Activated CD8-positive, alpha-beta memory T cell treated with anti-CD3 and anti-CD28 coated beads, Interleukin-2, amount 10 ng/mL, durations not matched to agents 7 days and 5 days (primary cell): ENCODE measurements at regions not wholly inside any gene's neighbourhood (a gene's known extent, or its start where the extent isn't known, plus 50 kb on each side); places are given as distances from the start of the nearest gene placed in this dataset.
"Not testable (repeated sequence)": the region's sequence is repeated elsewhere in the genome, so short reads cannot be mapped to it uniquely, and the experiment has no call there.

Source experiments
- ATAC-seq: fragments of 150-1000 bp; cut with Tn5 transposase; one replicate; pipeline ENCODE4 v1.10.0; 2021; ENCODE audit warnings: moderate library complexity
- CTCF ChIA-PET: fragments of 350-600 bp; sonication (Branson Sonifier 250); formaldehyde crosslinking; loops from one replicate; lab custom pipeline; 2021; ENCODE audit warnings: antibody characterized with exemption; lab: Charles Lee
- DNase-seq: peaks from one replicate; pipeline ENCODE4 v3.0.0-alpha.2; 2020
- H3K27ac Mint-ChIP-seq: one replicate; pipeline ENCODE4 v1.8.0; 2021; ENCODE audit warnings: mild to moderate bottlenecking, mixed read lengths
- H3K27me3 Mint-ChIP-seq: one replicate; pipeline ENCODE4 v1.8.0; 2021; ENCODE audit warnings: mixed read lengths
- H3K36me3 Mint-ChIP-seq: one replicate; pipeline ENCODE4 v1.8.0; 2021; ENCODE audit warnings: mild to moderate bottlenecking, mixed read lengths
- H3K4me1 Mint-ChIP-seq: one replicate; pipeline ENCODE4 v1.8.0; 2021; ENCODE audit warnings: mixed read lengths
- H3K4me3 Mint-ChIP-seq: one replicate; pipeline ENCODE4 v1.8.0; 2021; ENCODE audit warnings: mild to moderate bottlenecking, moderate library complexity, mixed read lengths
- H3K9me3 Mint-ChIP-seq: one replicate; pipeline ENCODE4 v1.8.0; 2022; ENCODE audit warnings: low read depth, mixed read lengths

GRCh38 chr16:21333683-21334082 is 55.6 kb upstream of the CRYM start:
- peaks cover 62% of the 10 kb centered on the region for H3K27me3 Mint-ChIP-seq
- not testable (repeated sequence) for H3K4me3 Mint-ChIP-seq, H3K4me1 Mint-ChIP-seq, H3K36me3 Mint-ChIP-seq, DNase-seq, ATAC-seq, H3K9me3 Mint-ChIP-seq, H3K27ac Mint-ChIP-seq
- CTCF ChIA-PET, result interaction anchor here (0.8 kb wide), 1 partner anchor 177 kb away, joined by 3 read pairs; no protein-coding TSS in a partner anchor
